ENCODE measurements at regions not wholly inside any gene's neighbourhood (a gene's known extent, or its start where the extent isn't known, plus 50 kb on each side); places are given as distances from the start of the nearest gene placed in this dataset.

- FAIRE-seq: no peak
Measured at GRCh38 chr1:182118851-182119250, 57.3 kb upstream of the ZNF648 start.

- FAIRE-seq: no peak
Measured at GRCh38 chr1:182114627-182115023, 53.1 kb upstream of the ZNF648 start.

GRCh38 chr1:182113879-182114626 lies 52.5 kb upstream of the ZNF648 start:
- FAIRE-seq: no peak

GRCh38 chr1:182111496-182111895 lies 50.0 kb upstream of the ZNF648 start:
- FAIRE-seq: no peak

All from colon (tissue), 2 donors.